ENCODE measurements at regions not wholly inside any gene's neighbourhood (a gene's known extent, or its start where the extent isn't known, plus 50 kb on each side); places are given as distances from the start of the nearest gene placed in this dataset.

GRCh38 chr5:5632678-5633077 lies 210.2 kb downstream of the ICE1 start:
- ATAC-seq (no peak), DNase-seq (ENCODE audit: missing footprints) (no peak)
- intact Hi-C loops (cut with DNase I) = no loop called here

GRCh38 chr5:5629607-5629978 lies 207.1 kb downstream of the ICE1 start:
- intact Hi-C loops (cut with DNase I) = no loop called here
- DNase-seq (ENCODE audit: missing footprints) (no peak), ATAC-seq (no peak)

- DNase-seq (ENCODE audit: missing footprints) (no peak), ATAC-seq (no peak)
- intact Hi-C loops (cut with DNase I) = no loop called here
Observed at GRCh38 chr5:5628866-5629606, 206.6 kb downstream of the ICE1 start.

- intact Hi-C loops (cut with DNase I) = no loop called here
- DNase-seq (ENCODE audit: missing footprints) (no peak), ATAC-seq (peak; percentile 60)
Observed at GRCh38 chr5:5626412-5626811, 203.9 kb downstream of the ICE1 start.

GRCh38 chr5:5625491-5625890 lies 203.0 kb downstream of the ICE1 start:
- DNase-seq (ENCODE audit: missing footprints) = no peak
- intact Hi-C loops (cut with DNase I) = no loop called here
- ATAC-seq = no peak

- intact Hi-C loops (cut with DNase I) = no loop called here
- ATAC-seq (no peak), DNase-seq (ENCODE audit: missing footprints) (no peak)
Observed at GRCh38 chr5:5623397-5623796, 200.9 kb downstream of the ICE1 start.

- no peak for DNase-seq (ENCODE audit: missing footprints)
- intact Hi-C loops (cut with DNase I) = no loop called here
- no peak for ATAC-seq
Observed at GRCh38 chr5:5622806-5623205, 200.3 kb downstream of the ICE1 start.

GRCh38 chr5:5619546-5619945 lies 197.1 kb downstream of the ICE1 start:
- DNase-seq (ENCODE audit: missing footprints) (no peak), ATAC-seq (peak; percentile 48)
- intact Hi-C loops (cut with DNase I) = no loop called here

- intact Hi-C loops (cut with DNase I) = no loop called here
- ATAC-seq (no peak), DNase-seq (ENCODE audit: missing footprints) (no peak)
Observed at GRCh38 chr5:5617024-5617423, 194.5 kb downstream of the ICE1 start.

GRCh38 chr5:5616247-5616895 lies 193.9 kb downstream of the ICE1 start:
- DNase-seq (ENCODE audit: missing footprints) (no peak), ATAC-seq (no peak)
- intact Hi-C loops (cut with DNase I) = no loop called here

- intact Hi-C loops (cut with DNase I) = no loop called here
- DNase-seq (ENCODE audit: missing footprints) (no peak), ATAC-seq (no peak)
Observed at GRCh38 chr5:5615569-5615968, 193.1 kb downstream of the ICE1 start.

GRCh38 chr5:5613261-5613990 lies 190.9 kb downstream of the ICE1 start:
- intact Hi-C loops (cut with DNase I) = no loop called here
- ATAC-seq = no peak

GRCh38 chr5:5612096-5612495 lies 189.6 kb downstream of the ICE1 start:
- DNase-seq (ENCODE audit: missing footprints) (no peak), ATAC-seq (no peak)
- intact Hi-C loops (cut with DNase I) = no loop called here

More at GRCh38 chr5:5613261-5613990, 190.9 kb downstream of the ICE1 start:
- no peak for DNase-seq (ENCODE audit: missing footprints)

GRCh38 chr5:5609935-5610334 lies 187.5 kb downstream of the ICE1 start:
- intact Hi-C loops (cut with DNase I) = no loop called here
- DNase-seq (ENCODE audit: missing footprints) (no peak), ATAC-seq (no peak)

GRCh38 chr5:5605170-5605764 lies 182.8 kb downstream of the ICE1 start:
- no peak for ATAC-seq
- intact Hi-C loops (cut with DNase I) = no loop called here
- DNase-seq (ENCODE audit: missing footprints) = no peak

GRCh38 chr5:5602554-5602953 lies 180.1 kb downstream of the ICE1 start:
- intact Hi-C loops (cut with DNase I) = no loop called here
- DNase-seq (ENCODE audit: missing footprints) (no peak), ATAC-seq (no peak)

GRCh38 chr5:5598547-5599113 lies 176.2 kb downstream of the ICE1 start:
- intact Hi-C loops (cut with DNase I) = no loop called here
- ATAC-seq (no peak), DNase-seq (ENCODE audit: missing footprints) (no peak)

- ATAC-seq = no peak
- intact Hi-C loops (cut with DNase I) = no loop called here
Observed at GRCh38 chr5:5593391-5593790, 170.9 kb downstream of the ICE1 start.

GRCh38 chr5:5592541-5592940 lies 170.1 kb downstream of the ICE1 start:
- ATAC-seq = no peak
- intact Hi-C loops (cut with DNase I) = no loop called here
- no peak for DNase-seq (ENCODE audit: missing footprints)

More at GRCh38 chr5:5593391-5593790, 170.9 kb downstream of the ICE1 start:
- no peak for DNase-seq (ENCODE audit: missing footprints)

Data from Right ventricle myocardium inferior (tissue), 1 donor.